ENCODE measurements at regions not wholly inside any gene's neighbourhood (a gene's known extent, or its start where the extent isn't known, plus 50 kb on each side); places are given as distances from the start of the nearest gene placed in this dataset.

- FAIRE-seq (no peak), DNase-seq (ENCODE audit: insufficient read length) (no peak)
- no peak for TF ChIP-seq POLR2AphosphoS5 (IDR thresholded peaks at IDR 0.05; ENCODE audit: low read depth, low read length)
- TF ChIP-seq POLR2A (IDR thresholded peaks at IDR 0.05; ENCODE audit: low read depth, low read length): no peak
- TF ChIP-seq TAF1 (IDR thresholded peaks at IDR 0.05; ENCODE audit: borderline replicate concordance, low read depth, low read length): no peak
Observed at GRCh38 chr21:35108887-35109286, 59.8 kb upstream of the RUNX1 start.

- DNase-seq (ENCODE audit: insufficient read length) (no peak), FAIRE-seq (no peak)
- TF ChIP-seq TAF1 (IDR thresholded peaks at IDR 0.05; ENCODE audit: borderline replicate concordance, low read depth, low read length): no peak
- no peak for TF ChIP-seq POLR2A (IDR thresholded peaks at IDR 0.05; ENCODE audit: low read depth, low read length)
- TF ChIP-seq POLR2AphosphoS5 (IDR thresholded peaks at IDR 0.05; ENCODE audit: low read depth, low read length): no peak
Observed at GRCh38 chr21:35107520-35107919, 58.4 kb upstream of the RUNX1 start.

DNA sequence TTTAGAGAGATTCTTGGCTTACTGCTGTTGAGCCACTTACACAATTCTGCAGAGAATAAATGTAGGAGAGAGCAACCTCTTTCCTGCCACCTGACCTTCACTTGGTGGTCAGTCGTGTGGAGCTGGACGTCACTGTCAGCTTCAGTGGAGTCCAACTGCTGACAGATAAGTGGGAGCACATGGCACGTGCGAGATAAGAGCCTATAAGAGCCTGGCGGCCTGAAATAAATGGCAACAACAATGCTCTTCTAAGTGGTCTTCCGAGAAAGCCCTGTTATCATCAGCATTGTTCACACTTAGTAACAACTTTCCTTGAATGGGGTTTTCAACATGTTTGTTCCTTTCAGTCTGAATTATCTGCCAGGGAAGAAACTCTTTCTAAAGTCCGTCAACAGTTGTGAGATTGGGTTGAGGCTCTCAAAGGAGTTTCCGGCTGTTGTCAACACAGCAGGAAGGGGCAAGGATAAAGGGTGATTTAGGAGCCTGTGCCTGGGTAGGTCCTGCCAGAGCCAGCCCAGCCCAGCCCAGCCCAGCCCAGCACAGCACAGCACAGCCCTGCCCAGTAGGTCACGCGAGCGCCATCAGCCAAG lies 57.2 kb upstream of the RUNX1 start:
- DNase-seq (ENCODE audit: insufficient read length) (no peak), FAIRE-seq (no peak)
- TF ChIP-seq TAF1 (IDR thresholded peaks at IDR 0.05; ENCODE audit: borderline replicate concordance, low read depth, low read length) (no peak), POLR2AphosphoS5 (IDR thresholded peaks at IDR 0.05; ENCODE audit: low read depth, low read length) (no peak), POLR2A (IDR thresholded peaks at IDR 0.05; ENCODE audit: low read depth, low read length) (no peak)

DNA sequence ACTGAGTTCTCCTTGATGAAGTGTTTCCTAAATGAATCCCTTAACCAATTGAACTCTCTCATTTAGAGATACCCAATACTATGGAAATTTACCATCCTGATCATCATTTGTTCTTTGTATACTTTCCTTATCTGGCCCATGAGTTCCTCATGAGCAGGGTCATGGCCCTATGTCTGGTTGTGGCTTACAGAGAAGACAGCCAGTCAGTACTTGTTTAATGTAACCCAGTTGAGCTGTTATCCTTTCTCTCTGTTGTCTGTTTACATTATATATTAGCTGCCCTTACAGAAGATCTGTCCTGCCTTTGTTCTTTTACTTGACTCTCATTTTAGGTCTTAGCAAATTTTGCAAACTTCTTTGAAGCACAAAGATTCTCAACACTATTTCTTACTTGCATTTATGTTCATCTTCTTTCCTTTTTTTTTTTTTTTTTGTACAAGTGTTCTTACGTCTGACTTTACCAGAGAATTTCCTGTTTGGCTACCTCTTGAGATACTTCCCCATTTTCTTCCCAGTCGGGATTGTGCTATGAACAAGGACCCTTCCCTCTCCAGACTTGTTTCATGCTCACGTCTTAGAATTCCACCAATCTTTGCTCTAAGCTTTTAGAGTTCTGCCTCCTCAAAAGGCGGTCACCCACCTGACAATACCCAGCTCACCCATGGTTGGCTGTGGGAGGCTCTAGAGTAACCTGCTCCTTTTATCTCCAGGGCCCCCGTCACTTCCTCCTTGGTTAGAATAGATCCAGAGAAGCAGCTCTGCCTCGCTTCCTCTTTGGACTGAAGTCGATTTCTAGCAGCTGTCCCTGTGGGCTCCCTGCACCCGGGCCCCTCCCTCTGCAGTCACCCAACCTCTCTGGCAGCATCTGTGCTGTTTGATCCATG lies 53.6 kb upstream of the RUNX1 start:
- TF ChIP-seq TAF1 (IDR thresholded peaks at IDR 0.05; ENCODE audit: borderline replicate concordance, low read depth, low read length) (no peak), POLR2AphosphoS5 (IDR thresholded peaks at IDR 0.05; ENCODE audit: low read depth, low read length) (no peak), POLR2A (IDR thresholded peaks at IDR 0.05; ENCODE audit: low read depth, low read length) (no peak)
- peak; percentile 70 for FAIRE-seq
- peak; percentile 15 for DNase-seq (ENCODE audit: insufficient read length)

- FAIRE-seq (no peak), DNase-seq (ENCODE audit: insufficient read length) (no peak)
- TF ChIP-seq TAF1 (IDR thresholded peaks at IDR 0.05; ENCODE audit: borderline replicate concordance, low read depth, low read length): no peak
- TF ChIP-seq POLR2AphosphoS5 (IDR thresholded peaks at IDR 0.05; ENCODE audit: low read depth, low read length): no peak
- no peak for TF ChIP-seq POLR2A (IDR thresholded peaks at IDR 0.05; ENCODE audit: low read depth, low read length)
Observed at GRCh38 chr21:35100349-35100811, 51.3 kb upstream of the RUNX1 start.

GRCh38 chr21:35099310-35099709 lies 50.2 kb upstream of the RUNX1 start:
- TF ChIP-seq TAF1 (IDR thresholded peaks at IDR 0.05; ENCODE audit: borderline replicate concordance, low read depth, low read length): no peak
- no peak for TF ChIP-seq POLR2AphosphoS5 (IDR thresholded peaks at IDR 0.05; ENCODE audit: low read depth, low read length)
- no peak for FAIRE-seq

More at GRCh38 chr21:35099310-35099709, 50.2 kb upstream of the RUNX1 start:
- no peak for DNase-seq (ENCODE audit: insufficient read length)

Data from GM12892 (cell line).